ENCODE measurements at regions not wholly inside any gene's neighbourhood (a gene's known extent, or its start where the extent isn't known, plus 50 kb on each side); places are given as distances from the start of the nearest gene placed in this dataset.

GRCh38 chr22:22032099-22032905, 49.7 kb upstream of the TOP3B start:
- H3K4me3 ChIP-seq (replicated peaks; ENCODE audit: insufficient read depth, low read length): no peak overlapping the region
- no peaks in the 10 kb centered on the region for H3K27me3 ChIP-seq (ENCODE audit: insufficient read depth, poor library complexity, severe bottlenecking)
- no peak for DNase-seq (ENCODE audit: low read depth in 1 of 2, low spot score in 1 of 2)
- H3K27ac ChIP-seq (replicated peaks): no peak overlapping the region
- no peak for TF ChIP-seq CTCF (IDR thresholded peaks at IDR 0.05; ENCODE audit: insufficient read depth, low read length)
- TF ChIP-seq POLR2AphosphoS5 (IDR thresholded peaks at IDR 0.05; ENCODE audit: low read depth): no peak
- no peak for TF ChIP-seq SPI1 (IDR thresholded peaks at IDR 0.05; ENCODE audit: borderline replicate concordance, low read depth)
- TF ChIP-seq GABPA (IDR thresholded peaks at IDR 0.05; ENCODE audit: low read depth): no peak
- TF ChIP-seq REST (IDR thresholded peaks at IDR 0.05; ENCODE audit: insufficient replicate concordance, low read depth): no peak
